Colonic mucosa (tissue), 4 donors: ENCODE measurements at regions not wholly inside any gene's neighbourhood (a gene's known extent, or its start where the extent isn't known, plus 50 kb on each side); places are given as distances from the start of the nearest gene placed in this dataset.

ENCODE experiments used
- DNase-seq: peaks from one replicate; pipeline ENCODE4 v3.0.0-alpha.2; 2020
- H3K27ac ChIP-seq: fragments of 200-600 bp; one replicate; pipeline ENCODE4 v1.8.0; 2021
- H3K27me3 ChIP-seq: fragments of 200-600 bp; one replicate; pipeline ENCODE4 v1.8.0; 2021
- H3K36me3 ChIP-seq: fragments of 200-600 bp; one replicate; pipeline ENCODE4 v1.8.0; 2021
- H3K4me1 ChIP-seq: fragments of 200-600 bp; one replicate; pipeline ENCODE4 v1.8.0; 2021; ENCODE audit warnings: mild to moderate bottlenecking
- H3K4me3 ChIP-seq: fragments of 200-600 bp; one replicate; pipeline ENCODE4 v1.8.0; 2021
- H3K9ac ChIP-seq, 2 donors: one replicate each; pipeline ENCODE4 v1.7.0; 2013; ENCODE audit warnings: control low read depth in 2 of 2, low read depth in 2 of 2, low read length in 2 of 2
- H3K9me3 ChIP-seq: fragments of 200-600 bp; one replicate; pipeline ENCODE4 v1.8.0; 2021
- CTCF ChIP-seq: fragments of 200-600 bp; IDR thresholded peaks from one replicate; pipeline ENCODE4 v1.8.0; 2022; ENCODE audit warnings: antibody characterized with exemption, mild to moderate bottlenecking
- intact Hi-C: fragments of 100-400 bp; cut with DNase I; formaldehyde crosslinking; loops from one replicate; pipeline ENCODE4 v1.14.1; 2022
- donor health status: healthy.
- donor health status: DM: no; HTN: no; CAD: no.
- donor health status: DM: no; HTN: no; CAD: no.

GRCh38 chr6:130593948-130594347 lies 228.1 kb downstream of the TMEM200A start:
- Histone ChIP-seq H3K9me3 (no peaks in the 10 kb centered on the region), H3K27ac (no peak overlapping the region), H3K4me1 (no peaks in the 10 kb centered on the region), H3K36me3 (no peaks in the 10 kb centered on the region), H3K9ac (no peak overlapping the region), H3K27me3 (no peaks in the 10 kb centered on the region), H3K4me3 (no peak overlapping the region)
- intact Hi-C loops = no loop called here
- no peak for DNase-seq
- TF ChIP-seq CTCF = no peak

- no peak for TF ChIP-seq CTCF
- no peaks in the 10 kb centered on the region for H3K9me3 ChIP-seq
- no peak for DNase-seq
- H3K27ac ChIP-seq = no peak overlapping the region
- no peak overlapping the region for H3K4me3 ChIP-seq
- intact Hi-C loops = no loop called here
- no peaks in the 10 kb centered on the region for H3K36me3 ChIP-seq
- no peak overlapping the region for H3K9ac ChIP-seq
- H3K4me1 ChIP-seq = no peaks in the 10 kb centered on the region
- no peaks in the 10 kb centered on the region for H3K27me3 ChIP-seq
These were observed 228.9 kb upstream of the SMLR1 start for GRCh38 chr6:130598021-130598989.

GRCh38 chr6:130600880-130601341 lies 226.3 kb upstream of the SMLR1 start:
- Histone ChIP-seq H3K4me1 (no peaks in the 10 kb centered on the region), H3K36me3 (no peaks in the 10 kb centered on the region), H3K9me3 (no peaks in the 10 kb centered on the region), H3K4me3 (no peak overlapping the region), H3K27ac (no peak overlapping the region), H3K27me3 (no peaks in the 10 kb centered on the region), H3K9ac (no peak overlapping the region)
- intact Hi-C loops = no loop called here
- no peak for DNase-seq
- TF ChIP-seq CTCF = no peak

- Histone ChIP-seq H3K9me3 (no peaks in the 10 kb centered on the region), H3K4me1 (no peaks in the 10 kb centered on the region), H3K36me3 (no peaks in the 10 kb centered on the region), H3K4me3 (no peak overlapping the region), H3K27me3 (no peaks in the 10 kb centered on the region), H3K27ac (no peak overlapping the region), H3K9ac (no peak overlapping the region)
- DNase-seq = no peak
- no peak for TF ChIP-seq CTCF
- intact Hi-C loops = no loop called here
These were observed 224.9 kb upstream of the SMLR1 start for GRCh38 chr6:130602151-130602770.

GRCh38 chr6:130603391-130603790 lies 223.8 kb upstream of the SMLR1 start:
- Histone ChIP-seq H3K4me1 (no peaks in the 10 kb centered on the region), H3K9ac (no peak overlapping the region), H3K36me3 (no peaks in the 10 kb centered on the region), H3K27me3 (no peaks in the 10 kb centered on the region), H3K9me3 (no peaks in the 10 kb centered on the region), H3K27ac (no peak overlapping the region), H3K4me3 (no peak overlapping the region)
- no peak for TF ChIP-seq CTCF
- intact Hi-C loops = no loop called here
- no peak for DNase-seq
